ENCODE measurements at regions not wholly inside any gene's neighbourhood (a gene's known extent, or its start where the extent isn't known, plus 50 kb on each side); places are given as distances from the start of the nearest gene placed in this dataset.

DNA sequence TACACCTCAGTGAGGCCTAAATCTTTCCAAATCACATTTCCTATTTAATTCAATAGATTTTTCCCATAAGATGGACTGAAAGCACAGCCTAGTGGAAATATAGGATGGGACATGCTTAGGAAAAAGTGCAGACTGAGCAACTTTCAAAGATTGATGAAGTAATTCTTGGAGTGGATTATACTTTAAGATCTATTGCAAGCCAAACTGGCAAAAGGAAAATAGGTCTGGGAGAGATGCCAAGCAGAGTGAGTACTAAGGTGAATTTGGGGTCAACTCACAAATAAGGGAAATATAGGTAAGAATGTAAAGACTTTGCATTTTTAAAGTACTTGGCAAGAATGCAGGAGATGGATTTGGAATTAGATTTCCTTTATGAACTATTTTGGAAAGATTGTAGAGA, 170.2 kb upstream of the FOXG1 start:
- ChIA-PET CTCF (no interaction called here), POLR2A (no interaction called here)
- no peak overlapping the region for H3K4me3 Mint-ChIP-seq
- intact Hi-C loops (cut with DNase I, micrococcal nuclease) = no loop called here
- no peak overlapping the region for H3K27ac Mint-ChIP-seq
- H3K9me3 Mint-ChIP-seq (ENCODE audit: low read depth) = peaks cover 15% of the 10 kb centered on the region
- H3K27me3 Mint-ChIP-seq = no peaks in the 10 kb centered on the region
- no peaks in the 10 kb centered on the region for H3K4me1 Mint-ChIP-seq
- H3K36me3 Mint-ChIP-seq (ENCODE audit: low read depth) = no peaks in the 10 kb centered on the region
- no peak for ATAC-seq
- DNase-seq = no peak

DNA sequence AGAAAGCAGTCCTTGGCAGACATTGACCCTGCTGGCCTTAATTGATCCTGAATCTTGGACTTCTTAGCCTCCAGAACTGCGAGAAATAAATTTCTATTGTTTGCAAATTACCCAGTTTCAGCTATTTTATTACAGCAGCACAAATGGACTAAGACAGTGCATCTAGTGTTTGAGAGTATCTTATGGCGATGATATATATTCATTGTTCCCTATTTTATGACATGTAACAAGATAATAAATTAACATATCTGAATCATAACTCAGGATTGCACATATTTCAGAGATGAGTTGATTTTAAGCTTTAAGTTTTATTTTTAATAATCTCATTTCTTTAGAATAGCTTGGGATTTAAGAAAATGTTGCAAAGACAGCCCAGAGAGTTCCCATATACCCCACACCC, 167.4 kb upstream of the FOXG1 start:
- Mint-ChIP-seq H3K27ac (no peak overlapping the region), H3K9me3 (ENCODE audit: low read depth) (peaks cover 16% of the 10 kb centered on the region), H3K36me3 (ENCODE audit: low read depth) (no peaks in the 10 kb centered on the region), H3K4me3 (no peak overlapping the region), H3K27me3 (no peaks in the 10 kb centered on the region), H3K4me1 (no peaks in the 10 kb centered on the region)
- no peak for ATAC-seq
- POLR2A ChIA-PET = no interaction called here
- no peak for DNase-seq
- intact Hi-C loops (cut with DNase I, micrococcal nuclease) = no loop called here
- CTCF ChIA-PET = no interaction called here

DNA sequence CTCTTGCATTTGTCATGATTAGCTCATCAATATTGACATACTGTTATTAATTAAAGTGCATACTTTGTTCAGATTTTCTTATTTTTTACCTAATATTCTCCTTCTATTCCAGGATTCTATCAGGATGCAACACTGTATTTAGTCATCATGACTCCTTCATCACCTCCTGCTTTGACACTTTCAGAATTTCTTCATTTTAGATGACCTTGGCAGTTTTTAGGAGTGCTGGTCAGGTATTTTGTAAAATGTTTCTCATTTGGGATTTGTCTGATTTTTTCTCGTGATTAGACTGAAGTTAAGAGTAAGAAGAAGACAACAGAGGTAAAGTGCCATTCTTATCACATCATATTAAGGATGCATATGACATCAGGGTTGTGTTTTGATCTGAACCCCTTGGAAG, 167.0 kb upstream of the FOXG1 start:
- CTCF ChIA-PET = no interaction called here
- intact Hi-C loops (cut with DNase I, micrococcal nuclease) = loop anchor here in 1 of 2 experiments (10.0 kb wide), 1 partner anchor 305 kb away; no protein-coding TSS in a partner anchor
- Mint-ChIP-seq H3K27ac (no peak overlapping the region), H3K27me3 (no peaks in the 10 kb centered on the region), H3K36me3 (ENCODE audit: low read depth) (no peaks in the 10 kb centered on the region), H3K4me1 (no peaks in the 10 kb centered on the region), H3K9me3 (ENCODE audit: low read depth) (peaks cover 16% of the 10 kb centered on the region), H3K4me3 (no peak overlapping the region)
- POLR2A ChIA-PET = no interaction called here
- DNase-seq = no peak
- ATAC-seq = no peak

DNA sequence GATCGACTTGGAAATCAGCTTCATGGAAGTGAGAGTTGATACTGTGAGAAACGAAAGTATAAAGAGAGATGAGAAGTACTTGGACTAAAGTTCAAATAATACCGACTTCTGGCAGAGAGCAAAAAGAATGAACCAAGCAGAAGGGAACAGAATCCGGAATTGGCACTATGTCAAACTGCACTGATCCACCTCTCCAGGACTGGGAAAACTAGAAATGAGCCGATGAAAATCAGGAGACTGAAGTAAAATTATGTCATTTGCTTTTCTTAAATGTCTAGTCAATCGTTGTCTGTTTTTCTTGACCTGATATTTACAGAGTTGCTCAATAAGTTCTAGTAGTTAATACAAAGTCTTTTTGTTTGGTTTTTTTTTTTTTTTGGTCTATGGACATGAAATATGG, 163.0 kb upstream of the FOXG1 start:
- DNase-seq = no peak
- ChIA-PET CTCF (no interaction called here), POLR2A (no interaction called here)
- Mint-ChIP-seq H3K9me3 (ENCODE audit: low read depth) (peaks cover 7% of the 10 kb centered on the region), H3K36me3 (ENCODE audit: low read depth) (no peaks in the 10 kb centered on the region), H3K4me1 (no peaks in the 10 kb centered on the region), H3K27me3 (no peaks in the 10 kb centered on the region), H3K4me3 (no peak overlapping the region), H3K27ac (no peak overlapping the region)
- intact Hi-C loops (cut with DNase I, micrococcal nuclease) = loop anchor here in 1 of 2 experiments (10.0 kb wide), 1 partner anchor 309 kb away; no protein-coding TSS in a partner anchor
- ATAC-seq = no peak

DNA sequence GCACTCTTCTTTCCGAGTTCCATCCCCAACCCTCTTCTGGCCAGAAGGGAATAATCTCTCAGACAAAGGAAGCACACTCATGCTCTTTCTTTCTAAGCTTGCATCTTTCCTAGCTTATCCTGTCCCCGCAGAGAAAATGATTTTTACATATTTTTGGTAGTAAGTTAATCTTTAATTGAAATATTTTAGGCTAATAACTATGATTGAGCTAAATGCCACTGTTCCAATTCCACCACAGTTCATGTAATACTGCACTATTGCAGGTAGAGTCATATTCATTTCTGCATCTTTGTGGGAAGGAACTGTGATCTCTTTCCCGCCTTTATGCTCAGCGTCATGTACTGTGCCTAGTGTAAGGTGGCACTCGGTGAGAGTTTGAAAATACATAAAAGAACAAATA, 158.9 kb upstream of the FOXG1 start:
- no peak overlapping the region for H3K4me3 Mint-ChIP-seq
- no peaks in the 10 kb centered on the region for H3K9me3 Mint-ChIP-seq (ENCODE audit: low read depth)
- no peak for DNase-seq
- H3K27ac Mint-ChIP-seq = no peak overlapping the region
- ChIA-PET POLR2A (no interaction called here), CTCF (interaction anchor here (0.6 kb wide), 1 partner anchor 1649 kb away, joined by 3 read pairs; no protein-coding TSS in a partner anchor)
- ATAC-seq = no peak
- no peaks in the 10 kb centered on the region for H3K36me3 Mint-ChIP-seq (ENCODE audit: low read depth)
- H3K4me1 Mint-ChIP-seq = no peaks in the 10 kb centered on the region
- H3K27me3 Mint-ChIP-seq = no peaks in the 10 kb centered on the region
- intact Hi-C loops (cut with DNase I, micrococcal nuclease) = loop anchor here in 1 of 2 experiments (10.0 kb wide), 1 partner anchor 313 kb away; no protein-coding TSS in a partner anchor

DNA sequence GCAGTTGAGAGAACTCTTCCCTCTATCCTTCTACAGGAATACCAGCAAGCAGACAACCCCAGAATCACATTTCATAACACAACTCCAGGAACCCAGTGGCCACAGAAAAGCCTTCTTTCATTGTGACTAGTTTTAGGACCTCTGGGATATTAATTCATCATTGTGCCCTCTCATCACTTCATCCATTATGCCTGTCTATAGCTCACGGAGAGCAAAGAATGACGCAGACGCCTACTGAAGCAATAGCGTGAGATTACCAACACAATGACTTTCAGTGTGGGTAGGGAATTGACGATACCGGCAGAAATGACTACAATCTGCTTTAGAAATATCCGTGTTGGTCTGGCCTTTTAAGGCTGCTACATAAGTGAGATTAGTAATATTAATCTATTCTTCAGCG, 158.1 kb upstream of the FOXG1 start:
- POLR2A ChIA-PET = no interaction called here
- CTCF ChIA-PET = no interaction called here
- no peaks in the 10 kb centered on the region for H3K4me1 Mint-ChIP-seq
- no peaks in the 10 kb centered on the region for H3K9me3 Mint-ChIP-seq (ENCODE audit: low read depth)
- no peak for DNase-seq
- H3K4me3 Mint-ChIP-seq = no peak overlapping the region
- intact Hi-C loops (cut with DNase I, micrococcal nuclease) = loop anchor here in 1 of 2 experiments (10.0 kb wide), 1 partner anchor 314 kb away; no protein-coding TSS in a partner anchor
- no peaks in the 10 kb centered on the region for H3K36me3 Mint-ChIP-seq (ENCODE audit: low read depth)
- H3K27ac Mint-ChIP-seq = no peak overlapping the region
- ATAC-seq = no peak
- no peaks in the 10 kb centered on the region for H3K27me3 Mint-ChIP-seq

DNA sequence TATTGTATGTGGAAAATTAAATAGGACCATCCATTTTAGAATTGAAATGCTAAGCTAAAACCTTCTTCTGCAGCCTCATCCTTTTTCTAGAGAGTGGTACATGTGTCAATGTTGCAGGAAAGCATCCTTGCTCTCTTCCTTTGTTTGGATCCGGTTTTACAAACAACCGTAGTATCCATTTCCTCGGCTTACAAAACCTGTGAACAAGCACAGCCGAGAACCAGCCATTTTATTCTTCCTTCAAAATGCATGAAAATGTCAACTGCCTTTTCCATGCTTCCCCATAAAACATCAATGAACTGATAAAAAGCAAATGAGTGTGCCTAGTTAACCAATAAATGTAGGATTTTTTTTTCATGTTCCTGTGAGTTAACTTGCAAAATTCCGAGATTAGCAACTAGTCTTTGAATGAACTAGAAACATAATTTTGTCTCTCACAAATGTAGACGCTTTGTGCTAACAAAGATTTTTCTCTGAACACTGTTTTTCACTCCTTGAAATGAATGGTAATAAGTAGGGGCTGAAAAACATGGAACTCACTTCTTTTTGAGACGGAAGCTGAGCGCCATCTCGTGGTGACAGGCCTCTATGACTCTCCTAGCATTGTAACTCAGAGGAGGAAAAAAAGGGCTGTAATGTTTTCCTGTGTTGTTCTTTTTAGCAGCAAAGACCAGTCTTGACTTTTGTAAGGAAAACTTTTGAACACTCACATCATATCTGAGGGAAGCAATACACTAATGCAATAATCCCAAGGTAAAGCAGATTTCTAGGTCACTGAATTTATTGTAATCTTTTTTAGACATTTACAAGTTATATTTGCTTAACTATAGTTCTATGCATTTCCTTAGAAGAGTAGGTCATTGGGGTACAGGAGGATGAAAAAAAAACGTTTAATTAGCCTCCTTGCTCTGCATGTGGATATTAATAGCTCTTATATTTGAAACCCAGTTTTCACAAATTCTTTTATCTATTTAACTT, 157.4 kb upstream of the FOXG1 start:
- Mint-ChIP-seq H3K27me3 (no peaks in the 10 kb centered on the region), H3K27ac (no peak overlapping the region)
- POLR2A ChIA-PET = no interaction called here

DNA sequence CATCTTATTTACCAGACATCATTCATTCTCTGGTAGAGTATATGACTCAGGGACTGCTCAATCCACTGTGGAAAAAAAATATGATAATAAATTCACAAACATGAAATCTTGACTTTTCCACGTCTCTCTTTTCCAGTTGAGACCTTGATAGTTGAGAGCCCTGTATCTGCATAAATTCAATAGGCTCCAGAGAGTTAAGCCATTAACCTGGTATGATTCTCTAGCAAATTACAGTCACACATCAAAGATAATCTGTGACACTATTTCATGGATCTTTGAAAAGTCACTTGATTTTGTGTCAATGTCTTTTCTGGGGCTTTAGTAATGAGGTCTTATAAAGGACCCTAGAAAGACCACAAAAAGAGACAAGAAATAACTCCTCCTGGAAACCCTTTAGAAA, 154.2 kb upstream of the FOXG1 start:
- H3K9me3 Mint-ChIP-seq (ENCODE audit: low read depth) = peaks cover 3% of the 10 kb centered on the region
- H3K27ac Mint-ChIP-seq = no peak overlapping the region
- no peaks in the 10 kb centered on the region for H3K36me3 Mint-ChIP-seq (ENCODE audit: low read depth)
- ChIA-PET CTCF (no interaction called here), POLR2A (no interaction called here)
- no peaks in the 10 kb centered on the region for H3K27me3 Mint-ChIP-seq
- DNase-seq = no peak
- ATAC-seq = no peak
- no peaks in the 10 kb centered on the region for H3K4me1 Mint-ChIP-seq
- no peak overlapping the region for H3K4me3 Mint-ChIP-seq
- intact Hi-C loops (cut with DNase I, micrococcal nuclease) = no loop called here

More for the DNA sequence above, 157.4 kb upstream of the FOXG1 start:
- no peaks in the 10 kb centered on the region for H3K9me3 Mint-ChIP-seq (ENCODE audit: low read depth)
- ATAC-seq (no peak), DNase-seq (peak; percentile 55)
- no peak overlapping the region for H3K4me3 Mint-ChIP-seq
- no peaks in the 10 kb centered on the region for H3K4me1 Mint-ChIP-seq
- no peaks in the 10 kb centered on the region for H3K36me3 Mint-ChIP-seq (ENCODE audit: low read depth)
- CTCF ChIA-PET = interaction anchor here (0.6 to 1.5 kb wide), 2 partner anchors 37 to 1752 kb away, joined by 3 read pairs; no protein-coding TSS in a partner anchor
- intact Hi-C loops (cut with DNase I, micrococcal nuclease) = loop anchor here in 1 of 2 experiments (10.0 kb wide), 1 partner anchor 314 kb away; no protein-coding TSS in a partner anchor

DNA sequence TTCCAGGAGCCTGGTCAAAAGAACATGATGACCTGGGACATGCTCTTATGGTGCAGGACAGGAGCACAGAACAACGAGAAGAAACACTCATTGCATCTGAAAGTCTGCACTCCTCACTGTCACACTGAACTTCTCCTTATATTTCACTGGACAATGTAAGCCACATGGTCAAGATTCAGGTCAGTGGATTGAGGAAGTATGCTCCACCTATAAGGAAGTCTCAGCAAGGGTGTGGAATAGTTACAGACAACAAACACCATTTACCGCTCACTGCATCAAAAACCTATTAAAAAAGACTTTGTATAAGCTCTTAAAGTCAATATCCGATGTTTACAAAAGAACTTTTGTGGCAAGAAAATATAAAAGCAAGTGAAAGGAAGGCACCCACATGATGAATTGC, 153.1 kb upstream of the FOXG1 start:
- Mint-ChIP-seq H3K36me3 (ENCODE audit: low read depth) (no peaks in the 10 kb centered on the region), H3K27ac (no peak overlapping the region), H3K4me3 (no peak overlapping the region), H3K9me3 (ENCODE audit: low read depth) (peaks cover 3% of the 10 kb centered on the region), H3K4me1 (no peaks in the 10 kb centered on the region), H3K27me3 (no peaks in the 10 kb centered on the region)
- POLR2A ChIA-PET = no interaction called here
- intact Hi-C loops (cut with DNase I, micrococcal nuclease) = no loop called here
- DNase-seq = no peak
- no peak for ATAC-seq
- CTCF ChIA-PET = no interaction called here

DNA sequence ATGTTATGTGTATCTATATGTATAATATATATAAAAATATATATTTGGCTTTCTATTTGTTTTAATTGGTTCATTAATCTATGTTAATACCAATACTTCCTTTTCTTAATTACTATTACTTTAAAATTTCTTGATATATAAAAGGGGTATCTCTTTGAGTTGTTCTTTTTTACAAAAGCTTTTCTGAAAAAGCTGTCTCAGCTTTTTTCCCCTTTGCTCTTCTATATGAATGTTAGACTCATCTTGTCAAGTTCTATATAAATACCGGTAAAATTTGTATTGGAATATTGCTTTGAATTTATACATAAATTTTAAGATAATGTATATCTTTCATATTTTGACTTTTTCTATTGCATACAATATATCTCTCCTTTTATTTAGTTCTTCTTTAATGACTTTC, 139.8 kb upstream of the FOXG1 start:
- no peaks in the 10 kb centered on the region for H3K4me1 Mint-ChIP-seq
- H3K4me3 Mint-ChIP-seq = no peak overlapping the region
- H3K36me3 Mint-ChIP-seq (ENCODE audit: low read depth) = no peaks in the 10 kb centered on the region
- no peak overlapping the region for H3K27ac Mint-ChIP-seq
- no peak for ATAC-seq
- no peaks in the 10 kb centered on the region for H3K27me3 Mint-ChIP-seq
- POLR2A ChIA-PET = no interaction called here
- H3K9me3 Mint-ChIP-seq (ENCODE audit: low read depth) = peaks cover 9% of the 10 kb centered on the region
- intact Hi-C loops (cut with DNase I, micrococcal nuclease) = no loop called here
- CTCF ChIA-PET = no interaction called here
- no peak for DNase-seq

DNA sequence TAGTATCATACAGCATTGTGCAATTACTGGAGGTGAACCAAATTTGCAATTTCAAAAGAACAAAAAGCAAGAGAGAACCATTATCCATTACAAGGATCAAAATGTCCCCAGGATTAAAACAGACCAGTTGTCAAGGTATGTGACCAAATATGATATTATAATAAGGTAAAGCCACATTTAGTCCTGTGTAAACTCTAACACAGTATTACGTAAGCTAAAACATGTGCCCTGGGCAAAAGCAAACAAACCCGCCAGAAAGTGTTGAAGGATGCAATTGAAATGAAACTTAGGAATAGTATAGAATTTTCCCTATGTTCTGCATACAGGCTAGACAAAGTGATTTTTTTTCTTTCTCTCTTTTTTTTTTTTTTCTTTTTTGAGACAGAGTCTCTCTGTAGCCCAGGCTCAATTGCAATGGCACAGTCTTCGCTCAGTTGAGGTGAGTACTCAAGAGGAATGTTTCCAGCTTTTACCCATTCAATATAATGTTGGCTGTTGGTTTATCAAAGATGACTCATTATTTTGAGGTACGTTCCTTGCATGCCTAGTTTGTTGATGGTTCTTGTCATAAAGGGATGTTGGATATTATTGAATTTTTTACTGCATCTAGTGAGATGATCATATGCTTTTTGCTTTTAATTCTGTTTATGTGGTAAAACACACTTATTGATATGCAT, 137.1 kb upstream of the FOXG1 start:
- H3K36me3 Mint-ChIP-seq (ENCODE audit: low read depth) = no peaks in the 10 kb centered on the region
- H3K27ac Mint-ChIP-seq = no peak overlapping the region
- CTCF ChIA-PET = no interaction called here
- ATAC-seq (no peak), DNase-seq (no peak)
- POLR2A ChIA-PET = no interaction called here
- intact Hi-C loops (cut with DNase I, micrococcal nuclease) = no loop called here
- no peak overlapping the region for H3K4me3 Mint-ChIP-seq
- peaks cover 12% of the 10 kb centered on the region for H3K9me3 Mint-ChIP-seq (ENCODE audit: low read depth)
- no peaks in the 10 kb centered on the region for H3K4me1 Mint-ChIP-seq
- H3K27me3 Mint-ChIP-seq = no peaks in the 10 kb centered on the region

DNA sequence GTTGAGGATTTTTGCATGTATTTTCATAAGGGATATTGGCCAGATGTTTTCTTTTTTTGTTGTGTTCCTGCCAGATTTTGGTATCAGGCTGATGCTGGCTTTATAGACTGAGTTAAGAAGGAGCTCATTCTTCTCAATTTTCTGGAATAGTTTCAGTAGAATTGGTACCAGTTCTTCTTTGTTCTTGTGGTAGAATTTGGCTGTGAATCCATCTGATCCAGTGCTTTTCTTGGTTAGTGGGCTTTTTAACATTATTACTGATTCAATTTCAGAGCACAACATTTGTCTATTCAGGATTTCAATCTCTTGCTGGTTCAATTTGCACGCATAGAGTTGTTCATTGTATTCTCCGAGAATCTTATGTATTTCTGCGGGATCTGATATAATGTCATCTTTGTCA, 136.5 kb upstream of the FOXG1 start:
- H3K9me3 Mint-ChIP-seq (ENCODE audit: low read depth) = peaks cover 12% of the 10 kb centered on the region
- ChIA-PET POLR2A (no interaction called here), CTCF (no interaction called here)
- no peaks in the 10 kb centered on the region for H3K36me3 Mint-ChIP-seq (ENCODE audit: low read depth)
- H3K4me1 Mint-ChIP-seq = no peaks in the 10 kb centered on the region
- no peak overlapping the region for H3K27ac Mint-ChIP-seq
- DNase-seq (no peak), ATAC-seq (no peak)
- H3K27me3 Mint-ChIP-seq = no peaks in the 10 kb centered on the region
- intact Hi-C loops (cut with DNase I, micrococcal nuclease) = no loop called here
- no peak overlapping the region for H3K4me3 Mint-ChIP-seq

Data from activated CD4-positive, alpha-beta T cell treated with anti-CD3 and anti-CD28 coated beads for 36 hours (primary cell).